RWPE1 (cell line): ENCODE measurements at regions not wholly inside any gene's neighbourhood (a gene's known extent, or its start where the extent isn't known, plus 50 kb on each side); places are given as distances from the start of the nearest gene placed in this dataset.

Source experiments
- CTCF ChIA-PET: fragments of 350-600 bp; sonication (Branson Sonifier 250); formaldehyde crosslinking; extraction: SDS; loops from one replicate; lab custom pipeline; 2021; lab: Yijun Ruan, JAX
- POLR2A ChIA-PET: fragments of 400-600 bp; formaldehyde crosslinking; extraction: SDS; loops from one replicate; lab custom pipeline; 2020; ENCODE audit warnings: antibody characterized with exemption; ENCODE audit not compliant: low non-redundant PET; lab: Yijun Ruan, JAX
- DNase-seq: peaks from one replicate; pipeline ENCODE4 v3.0.0; 2012; ENCODE audit warnings: low spot score
- H3K27ac ChIP-seq: fragments of 450-650 bp; 2 replicates; pipeline ENCODE4 v1.5.1; 2017
- TF ChIP-seq, protein P1 (sequence below): fragments of 450-650 bp; conservative IDR thresholded peaks from 2 replicates; pipeline ENCODE4 v1.5.1; 2017; ENCODE audit warnings: low read depth, mild to moderate bottlenecking

DNA sequence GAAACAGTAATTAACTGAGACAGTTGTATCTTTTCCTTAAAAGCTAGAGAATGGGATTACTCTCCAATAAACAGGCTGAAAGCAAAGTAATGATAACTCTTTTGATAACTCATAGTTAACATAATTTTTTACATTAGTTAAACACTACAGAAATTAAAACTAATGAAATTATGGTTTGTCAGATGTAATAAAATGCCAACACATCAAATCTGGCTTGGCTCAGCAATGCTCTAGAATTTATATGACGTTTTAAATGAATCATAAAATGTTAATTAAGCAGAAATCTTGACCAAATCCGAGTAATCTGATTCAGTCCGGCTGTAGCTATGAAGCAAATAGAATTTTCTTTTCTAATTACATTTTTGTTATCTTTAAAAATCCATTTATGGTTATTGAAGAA, 244.2 kb upstream of the NR3C2 start:
- no peak for DNase-seq
- H3K27ac ChIP-seq: no peak overlapping the region
- TF ChIP-seq, protein P1, sequence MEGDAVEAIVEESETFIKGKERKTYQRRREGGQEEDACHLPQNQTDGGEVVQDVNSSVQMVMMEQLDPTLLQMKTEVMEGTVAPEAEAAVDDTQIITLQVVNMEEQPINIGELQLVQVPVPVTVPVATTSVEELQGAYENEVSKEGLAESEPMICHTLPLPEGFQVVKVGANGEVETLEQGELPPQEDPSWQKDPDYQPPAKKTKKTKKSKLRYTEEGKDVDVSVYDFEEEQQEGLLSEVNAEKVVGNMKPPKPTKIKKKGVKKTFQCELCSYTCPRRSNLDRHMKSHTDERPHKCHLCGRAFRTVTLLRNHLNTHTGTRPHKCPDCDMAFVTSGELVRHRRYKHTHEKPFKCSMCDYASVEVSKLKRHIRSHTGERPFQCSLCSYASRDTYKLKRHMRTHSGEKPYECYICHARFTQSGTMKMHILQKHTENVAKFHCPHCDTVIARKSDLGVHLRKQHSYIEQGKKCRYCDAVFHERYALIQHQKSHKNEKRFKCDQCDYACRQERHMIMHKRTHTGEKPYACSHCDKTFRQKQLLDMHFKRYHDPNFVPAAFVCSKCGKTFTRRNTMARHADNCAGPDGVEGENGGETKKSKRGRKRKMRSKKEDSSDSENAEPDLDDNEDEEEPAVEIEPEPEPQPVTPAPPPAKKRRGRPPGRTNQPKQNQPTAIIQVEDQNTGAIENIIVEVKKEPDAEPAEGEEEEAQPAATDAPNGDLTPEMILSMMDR: no peak
- POLR2A ChIA-PET: no interaction called here
- CTCF ChIA-PET: interaction anchor here (0.6 kb wide), 1 partner anchor 360 kb away, joined by 3 read pairs; no protein-coding TSS in a partner anchor

- TF ChIP-seq, protein P1: no peak
- DNase-seq: no peak
These were observed 242.4 kb upstream of the NR3C2 start for GRCh38 chr4:148684638-148685037.

GRCh38 chr4:148680884-148681283, 238.7 kb upstream of the NR3C2 start:
- ChIA-PET POLR2A (no interaction called here), CTCF (no interaction called here)
- DNase-seq: no peak
- no peak overlapping the region for H3K27ac ChIP-seq
- TF ChIP-seq, protein P1: no peak

More at GRCh38 chr4:148684638-148685037, 242.4 kb upstream of the NR3C2 start:
- CTCF ChIA-PET: no interaction called here
- POLR2A ChIA-PET: no interaction called here
- H3K27ac ChIP-seq: no peak overlapping the region

- TF ChIP-seq, protein P1: no peak
- CTCF ChIA-PET: no interaction called here
- POLR2A ChIA-PET: no interaction called here
- DNase-seq: no peak
- H3K27ac ChIP-seq: no peak overlapping the region
These were observed 234.1 kb upstream of the NR3C2 start for GRCh38 chr4:148676344-148676743.

DNA sequence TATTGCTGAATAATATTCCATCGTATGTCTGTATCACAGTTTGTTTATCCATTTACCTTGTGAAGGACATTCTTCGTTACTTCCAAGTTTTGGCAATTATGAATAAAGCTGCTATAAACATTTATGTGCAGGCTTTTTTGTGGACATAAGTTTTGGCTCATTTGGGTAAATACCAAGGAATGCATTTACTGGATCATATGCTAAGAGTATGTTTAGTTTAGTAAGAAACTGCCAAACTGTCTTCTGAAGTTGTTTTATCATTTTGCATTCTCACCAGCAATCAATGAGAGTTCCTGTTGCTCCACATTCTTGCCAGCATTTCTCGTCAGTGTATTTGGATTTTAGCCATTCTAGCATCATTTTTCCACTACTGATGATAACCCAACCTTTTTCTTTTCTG, 232.7 kb upstream of the NR3C2 start:
- no peak for DNase-seq
- CTCF ChIA-PET: no interaction called here
- POLR2A ChIA-PET: no interaction called here
- H3K27ac ChIP-seq: no peak overlapping the region
- TF ChIP-seq, protein P1: no peak

GRCh38 chr4:148664636-148665035, 222.4 kb upstream of the NR3C2 start:
- DNase-seq: no peak
- ChIA-PET POLR2A (no interaction called here), CTCF (no interaction called here)
- TF ChIP-seq, protein P1: no peak
- no peak overlapping the region for H3K27ac ChIP-seq
